ENCODE measurements at regions not wholly inside any gene's neighbourhood (a gene's known extent, or its start where the extent isn't known, plus 50 kb on each side); places are given as distances from the start of the nearest gene placed in this dataset.

DNA sequence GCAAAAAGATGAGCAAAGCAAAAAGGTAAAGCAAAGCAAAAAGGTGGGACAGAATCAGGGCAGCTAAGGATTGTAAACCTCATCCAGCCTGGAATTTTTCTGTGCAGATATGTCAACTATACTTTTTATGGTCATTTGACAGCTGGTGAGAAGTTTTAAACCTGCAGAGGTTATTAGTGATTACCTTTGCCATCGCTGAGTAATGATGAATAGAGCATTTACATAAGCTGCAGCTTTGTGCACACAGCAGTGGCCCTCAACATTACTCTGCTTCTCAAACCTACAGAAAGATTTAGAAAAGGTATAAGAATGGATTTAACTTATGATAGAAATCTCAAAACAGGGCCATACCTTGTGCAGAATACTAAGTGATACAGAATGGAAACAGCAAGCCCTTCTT lies 54.5 kb upstream of the C4orf54 start:
- no peak for DNase-seq

DNA sequence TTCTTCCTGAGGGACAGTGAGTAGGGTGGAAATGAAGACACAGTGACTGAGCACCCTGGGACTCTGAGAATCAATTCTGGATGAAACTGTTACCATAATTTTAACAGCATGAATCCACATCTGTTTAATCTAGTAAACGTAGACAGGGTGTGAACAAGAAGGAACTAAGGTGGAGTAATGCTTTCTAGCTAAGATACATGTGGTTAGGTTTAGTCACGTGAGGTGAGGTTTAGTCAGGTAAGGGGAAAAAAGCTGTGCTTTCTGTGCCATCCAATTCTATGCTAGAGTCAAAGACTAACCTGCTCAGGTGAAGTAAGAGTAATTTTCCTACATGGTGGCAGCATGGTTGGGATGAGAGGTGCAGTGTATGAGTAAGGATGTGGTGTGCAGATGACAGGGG lies 54.0 kb upstream of the C4orf54 start:
- DNase-seq, result no peak

DNA sequence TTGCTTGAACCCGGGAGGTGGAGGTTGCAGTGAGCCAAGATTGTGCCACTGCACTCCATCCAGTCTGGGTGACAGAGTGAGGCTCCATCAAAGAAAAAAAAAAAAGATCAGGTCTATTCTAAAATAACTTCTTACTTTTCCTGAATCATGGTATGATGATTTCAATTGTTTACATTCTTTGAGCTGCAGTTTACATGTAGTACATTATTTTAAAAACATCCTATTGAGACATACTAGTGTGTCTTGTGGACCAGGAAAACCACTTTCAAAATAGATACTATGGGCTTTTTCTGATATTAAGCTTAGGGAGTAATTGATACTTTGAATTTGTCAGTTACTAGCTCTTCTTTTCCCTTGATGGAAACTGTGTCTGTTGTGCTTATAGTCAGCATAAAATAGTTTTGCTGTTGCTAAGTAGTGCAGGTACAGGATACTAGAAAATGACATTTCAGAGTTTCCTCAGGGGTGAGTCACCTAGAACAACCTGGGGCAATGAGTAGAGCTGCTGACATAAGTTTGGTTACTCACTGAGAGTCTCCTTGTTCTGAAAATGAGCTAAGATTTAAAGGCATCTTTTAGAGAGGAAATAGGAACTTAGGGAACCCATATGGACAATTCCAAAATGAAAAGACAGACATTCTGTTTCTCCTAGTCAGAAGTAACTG lies 53.2 kb upstream of the C4orf54 start:
- DNase-seq, result no peak

DNA sequence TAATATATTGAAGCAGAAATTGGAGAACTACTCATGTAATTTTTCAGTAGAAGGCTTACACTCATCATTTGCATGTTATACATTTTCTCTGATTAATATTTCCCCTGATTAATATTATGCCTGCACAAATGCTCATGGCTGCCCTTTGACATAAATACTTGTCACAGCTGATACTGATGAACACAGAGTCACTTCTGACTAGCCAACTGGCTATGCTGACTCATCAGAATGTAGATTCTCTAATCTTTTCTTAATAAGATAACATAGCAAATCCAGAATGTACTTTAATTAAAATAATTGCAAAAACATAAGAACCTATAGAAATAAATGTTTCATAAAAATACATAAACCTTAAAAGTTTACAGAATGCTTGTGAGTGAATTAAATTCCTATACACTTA lies 52.4 kb upstream of the C4orf54 start:
- no peak for DNase-seq

DNA sequence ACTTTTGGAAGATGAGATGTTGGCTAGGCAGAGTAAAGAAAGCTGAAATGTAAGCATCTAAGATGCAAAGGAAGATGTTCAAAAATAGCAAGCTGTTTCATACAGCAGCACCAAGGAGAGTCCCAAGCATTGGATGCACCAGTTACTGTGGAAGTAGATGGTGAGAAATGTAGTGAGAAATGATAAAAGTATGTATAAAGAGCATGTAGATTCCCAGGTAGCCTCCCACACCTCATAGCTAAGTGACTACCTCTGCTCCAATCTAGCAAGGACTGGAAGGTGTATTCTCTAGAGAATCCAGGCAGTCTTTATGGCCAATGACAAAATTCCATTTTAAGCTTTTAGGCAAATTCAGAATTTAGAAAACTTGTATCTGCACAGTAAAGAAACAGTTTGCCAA lies 50.9 kb upstream of the C4orf54 start:
- no peak for DNase-seq

Data from stimulated activated CD4-positive, alpha-beta T cell treated with anti-CD3 and anti-CD28 coated beads, Interleukin-4, amount 100 ng/mL, for 1 hour (primary cell).